K562 (cell line): ENCODE measurements at regions not wholly inside any gene's neighbourhood (a gene's known extent, or its start where the extent isn't known, plus 50 kb on each side); places are given as distances from the start of the nearest gene placed in this dataset.

Source experiments
- ATAC-seq: fragments of 200-7000 bp; cut with Tn5 transposase; 3 replicates; pipeline ENCODE4 v1.9.1; 2020; ENCODE audit warnings: moderate library complexity
- BruUV-seq: library from RNA; stranded (reverse); fragments of 400-500 nt; replicated peaks from 2 replicates; lab custom pipeline; 2021; lab: Mats Ljungman, UMichigan
- CTCF ChIA-PET: fragments of 300-600 bp; formaldehyde crosslinking; extraction: SDS; loops from one replicate; lab custom pipeline; 2021; ENCODE audit warnings: low intra/inter-chr PET ratio; lab: Yijun Ruan, JAX
- POLR2A ChIA-PET: fragments of 300-600, 350-650 bp; sonication (Branson Sonifier 250); formaldehyde crosslinking; extraction: SDS; loops from one replicate; lab custom pipeline; 2021; ENCODE audit warnings: antibody characterized with exemption, inconsistent platforms; lab: Yijun Ruan, JAX
- DNase-seq, 4 experiments: peaks; one replicate each; pipeline versions ENCODE4 v3.0.0 to v3.0.0-alpha.2; 2011 to 2018; ENCODE audit warnings: low spot score in 3 of 4, mixed read lengths in 3 of 4; ENCODE audit errors: extremely low read depth in 1 of 4
- FAIRE-seq: peaks from 2 replicates; lab custom pipeline; 2011; peaks lifted over from hg19 to GRCh38; lab: Jason Lieb, UNC
- H2AFZ ChIP-seq: 2 replicates; pipeline ENCODE4 v1.6.0; 2011; ENCODE audit warnings: low read depth, low read length, control low read depth, inconsistent platforms
- H3K27ac ChIP-seq: fragments of 200-600 bp; 3 replicates; pipeline ENCODE4 v1.8.0; 2011; ENCODE audit warnings: low read depth, mild to moderate bottlenecking, control low read depth, inconsistent platforms, low read length, moderate library complexity, mixed read lengths; ENCODE audit errors: extremely low read depth
- H3K27me3 ChIP-seq, 2 experiments: fragments of 300-600 bp in 1 of 2; 2 replicates in 1 of 2; 3 replicates in 1 of 2; pipeline versions ENCODE4 v1.6.0 to v1.8.0; 2011; ENCODE audit warnings: inconsistent platforms in 2 of 2, low read length in 2 of 2, mild to moderate bottlenecking in 1 of 2, mixed read lengths in 1 of 2, moderate library complexity in 1 of 2; ENCODE audit not compliant: control insufficient read depth in 2 of 2, insufficient read depth in 2 of 2
- H3K36me3 ChIP-seq: fragments of 300-600 bp; 3 replicates; pipeline ENCODE4 v1.8.0; 2011; ENCODE audit warnings: mild to moderate bottlenecking, low read length, inconsistent platforms; ENCODE audit not compliant: control insufficient read depth, insufficient read depth
- H3K4me1 ChIP-seq, 2 experiments: fragments of 200-600 bp in 1 of 2; replicated peaks in 1 of 2; 2 replicates in 1 of 2; 3 replicates in 1 of 2; pipeline versions ENCODE4 v1.5.1 to v1.8.0; 2011; ENCODE audit warnings: inconsistent platforms in 2 of 2, low read length in 2 of 2, mild to moderate bottlenecking in 1 of 2, mixed read lengths in 1 of 2, moderate library complexity in 1 of 2; ENCODE audit not compliant: control insufficient read depth in 2 of 2, insufficient read depth in 2 of 2
- H3K4me2 ChIP-seq: 2 replicates; pipeline ENCODE4 v1.6.1; 2011; ENCODE audit warnings: low read length, control low read depth, inconsistent platforms, mixed read lengths; ENCODE audit not compliant: insufficient read depth
- H3K4me3 ChIP-seq: fragments of 200-600 bp; sonication (generic), shearing (Covaris generic); 2 replicates; pipeline ENCODE4 v1.5.1; 2016; ENCODE audit warnings: control low read depth, inconsistent platforms
- H3K79me2 ChIP-seq: fragments of 200-600 bp; 3 replicates; pipeline ENCODE4 v1.8.0; 2011; ENCODE audit warnings: low read length, inconsistent platforms; ENCODE audit not compliant: control insufficient read depth, insufficient read depth
- H3K9ac ChIP-seq, 2 experiments: 2 replicates each; pipeline versions ENCODE4 v1.6.0 to v1.6.1; 2011; ENCODE audit warnings: low read depth in 2 of 2, low read length in 2 of 2, control low read depth in 1 of 2, inconsistent platforms in 1 of 2, mild to moderate bottlenecking in 1 of 2, mixed read lengths in 1 of 2; ENCODE audit not compliant: insufficient read depth in 1 of 2
- H3K9me1 ChIP-seq: one replicate; pipeline ENCODE4 v1.6.0; 2011; ENCODE audit warnings: inconsistent platforms, mild to moderate bottlenecking, low read length, moderate library complexity; ENCODE audit not compliant: control insufficient read depth, insufficient read depth
- H3K9me3 ChIP-seq: replicated peaks from 2 replicates; pipeline ENCODE4 v1.5.1; 2011; ENCODE audit warnings: low read depth, low read length, inconsistent platforms; ENCODE audit not compliant: control insufficient read depth, insufficient read depth
- H4K20me1 ChIP-seq: replicated peaks from 2 replicates; pipeline ENCODE4 v1.6.1; 2011; ENCODE audit warnings: low read length, inconsistent platforms, mixed read lengths; ENCODE audit not compliant: control insufficient read depth, insufficient read depth
- KDM5B ChIP-seq: fragments of 200-600 bp; sonication (generic); IDR thresholded peaks from 2 replicates; pipeline ENCODE4 v1.6.1; 2012; ENCODE audit warnings: low read depth, mild to moderate bottlenecking, moderate library complexity, low read length, control low read depth, inconsistent platforms; ENCODE audit not compliant: insufficient replicate concordance
- OTX1 ChIP-seq: fragments of 450-650 bp; formaldehyde crosslinking; IDR thresholded peaks from 2 replicates; pipeline ENCODE4 v1.4.0; 2022; ENCODE audit warnings: mild to moderate bottlenecking
- POLR2B ChIP-seq: fragments of 450-650 bp; IDR thresholded peaks from 2 replicates; pipeline ENCODE4 v1.6.1; 2018; ENCODE audit warnings: low read depth; ENCODE audit not compliant: partially characterized antibody
- PRPF4 ChIP-seq: fragments of 200-400 bp; formaldehyde crosslinking; IDR thresholded peaks from one replicate; pipeline ENCODE4 v1.6.1; 2017; ENCODE audit warnings: low read length, low read depth, mild to moderate bottlenecking; ENCODE audit not compliant: insufficient read depth, poor library complexity, severe bottlenecking
- SAFB ChIP-seq: fragments of 200-400 bp; formaldehyde crosslinking; IDR thresholded peaks from 2 replicates; pipeline ENCODE4 v1.6.1; 2017; ENCODE audit warnings: low read depth, low read length, borderline replicate concordance
- ZNF589 ChIP-seq: fragments of 200-800 bp; sonication (Bioruptor generic); IDR thresholded peaks from 2 replicates; pipeline ENCODE4 v1.6.1; 2016; ENCODE audit warnings: low read depth, missing genetic modification characterization, missing compliant biosample characterization
- in situ Hi-C: fragments of 300-500 bp; cut with MboI; formaldehyde crosslinking; loops from 4 replicates; pipeline ENCODE4 v1.15.0; 2018; ENCODE audit warnings: inconsistent platforms, mixed read lengths
- intact Hi-C: fragments of 100-400 bp; cut with micrococcal nuclease; formaldehyde crosslinking; loops from 2 replicates; pipeline ENCODE4 v1.14.2; 2022
- TF ChIP-seq, protein P1 (sequence below): fragments of 250-450 bp; sonication (Bioruptor Pico); IDR thresholded peaks from 2 replicates; pipeline ENCODE4 v1.8.0; 2021; ENCODE audit warnings: mild to moderate bottlenecking, moderate library complexity
- TF ChIP-seq, protein P2 (sequence below): sonication (generic); formaldehyde crosslinking; IDR thresholded peaks from 2 replicates; pipeline ENCODE4 v1.8.1; 2023; ENCODE audit warnings: missing genetic modification reagents, mild to moderate bottlenecking, borderline replicate concordance

DNA sequence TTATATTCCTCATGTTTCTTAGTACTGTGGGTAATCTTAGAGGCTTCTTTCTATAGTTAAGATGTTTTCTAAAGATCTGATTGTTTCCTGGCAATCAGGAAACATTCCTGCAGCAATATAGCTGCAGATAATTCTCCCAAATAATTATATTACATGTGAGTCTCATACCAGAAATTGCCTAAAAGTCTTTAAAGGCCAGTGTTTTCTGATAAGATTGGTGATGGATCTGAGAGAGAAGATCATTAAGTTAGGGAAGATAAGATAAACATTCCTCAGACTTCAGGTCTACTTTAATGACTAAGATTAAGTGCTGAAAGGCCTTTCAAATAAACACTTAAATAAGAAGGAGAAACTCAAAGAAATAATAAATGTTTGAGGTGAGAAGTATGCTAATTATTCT lies 107.7 kb upstream of the DAB2 start:
- BruUV-seq: no TSS peak
- Histone ChIP-seq H4K20me1 (no peaks in the 10 kb centered on the region), H2AFZ (no peak overlapping the region), H3K36me3 (no peaks in the 10 kb centered on the region), H3K4me1 (no peaks in the 10 kb centered on the region), H3K9ac (no peak overlapping the region), H3K4me2 (no peak overlapping the region), H3K27me3 (no peaks in the 10 kb centered on the region), H3K9me3 (no peaks in the 10 kb centered on the region), H3K4me3 (no peak overlapping the region), H3K27ac (no peak overlapping the region), H3K79me2 (no peaks in the 10 kb centered on the region), H3K9me1 (no peaks in the 10 kb centered on the region)
- POLR2A ChIA-PET: interaction anchor here (0.6 kb wide), 1 partner anchor 1164 kb away, joined by 3 read pairs; no protein-coding TSS in a partner anchor
- intact Hi-C loops (no loop called here), in situ Hi-C loops (no loop called here)
- CTCF ChIA-PET: no interaction called here
- ATAC-seq (no peak), FAIRE-seq (no peak), DNase-seq (no peak)
- TF ChIP-seq, protein P1, sequence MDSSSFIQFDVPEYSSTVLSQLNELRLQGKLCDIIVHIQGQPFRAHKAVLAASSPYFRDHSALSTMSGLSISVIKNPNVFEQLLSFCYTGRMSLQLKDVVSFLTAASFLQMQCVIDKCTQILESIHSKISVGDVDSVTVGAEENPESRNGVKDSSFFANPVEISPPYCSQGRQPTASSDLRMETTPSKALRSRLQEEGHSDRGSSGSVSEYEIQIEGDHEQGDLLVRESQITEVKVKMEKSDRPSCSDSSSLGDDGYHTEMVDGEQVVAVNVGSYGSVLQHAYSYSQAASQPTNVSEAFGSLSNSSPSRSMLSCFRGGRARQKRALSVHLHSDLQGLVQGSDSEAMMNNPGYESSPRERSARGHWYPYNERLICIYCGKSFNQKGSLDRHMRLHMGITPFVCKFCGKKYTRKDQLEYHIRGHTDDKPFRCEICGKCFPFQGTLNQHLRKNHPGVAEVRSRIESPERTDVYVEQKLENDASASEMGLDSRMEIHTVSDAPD (CRISPR knock-in tag): no peak
- TF ChIP-seq POLR2B: no peak
- no peak for TF ChIP-seq KDM5B
- no peak for TF ChIP-seq SAFB
- TF ChIP-seq ZNF589 (CRISPR knock-in tag): no peak
- no peak for TF ChIP-seq PRPF4
- TF ChIP-seq, protein P2, sequence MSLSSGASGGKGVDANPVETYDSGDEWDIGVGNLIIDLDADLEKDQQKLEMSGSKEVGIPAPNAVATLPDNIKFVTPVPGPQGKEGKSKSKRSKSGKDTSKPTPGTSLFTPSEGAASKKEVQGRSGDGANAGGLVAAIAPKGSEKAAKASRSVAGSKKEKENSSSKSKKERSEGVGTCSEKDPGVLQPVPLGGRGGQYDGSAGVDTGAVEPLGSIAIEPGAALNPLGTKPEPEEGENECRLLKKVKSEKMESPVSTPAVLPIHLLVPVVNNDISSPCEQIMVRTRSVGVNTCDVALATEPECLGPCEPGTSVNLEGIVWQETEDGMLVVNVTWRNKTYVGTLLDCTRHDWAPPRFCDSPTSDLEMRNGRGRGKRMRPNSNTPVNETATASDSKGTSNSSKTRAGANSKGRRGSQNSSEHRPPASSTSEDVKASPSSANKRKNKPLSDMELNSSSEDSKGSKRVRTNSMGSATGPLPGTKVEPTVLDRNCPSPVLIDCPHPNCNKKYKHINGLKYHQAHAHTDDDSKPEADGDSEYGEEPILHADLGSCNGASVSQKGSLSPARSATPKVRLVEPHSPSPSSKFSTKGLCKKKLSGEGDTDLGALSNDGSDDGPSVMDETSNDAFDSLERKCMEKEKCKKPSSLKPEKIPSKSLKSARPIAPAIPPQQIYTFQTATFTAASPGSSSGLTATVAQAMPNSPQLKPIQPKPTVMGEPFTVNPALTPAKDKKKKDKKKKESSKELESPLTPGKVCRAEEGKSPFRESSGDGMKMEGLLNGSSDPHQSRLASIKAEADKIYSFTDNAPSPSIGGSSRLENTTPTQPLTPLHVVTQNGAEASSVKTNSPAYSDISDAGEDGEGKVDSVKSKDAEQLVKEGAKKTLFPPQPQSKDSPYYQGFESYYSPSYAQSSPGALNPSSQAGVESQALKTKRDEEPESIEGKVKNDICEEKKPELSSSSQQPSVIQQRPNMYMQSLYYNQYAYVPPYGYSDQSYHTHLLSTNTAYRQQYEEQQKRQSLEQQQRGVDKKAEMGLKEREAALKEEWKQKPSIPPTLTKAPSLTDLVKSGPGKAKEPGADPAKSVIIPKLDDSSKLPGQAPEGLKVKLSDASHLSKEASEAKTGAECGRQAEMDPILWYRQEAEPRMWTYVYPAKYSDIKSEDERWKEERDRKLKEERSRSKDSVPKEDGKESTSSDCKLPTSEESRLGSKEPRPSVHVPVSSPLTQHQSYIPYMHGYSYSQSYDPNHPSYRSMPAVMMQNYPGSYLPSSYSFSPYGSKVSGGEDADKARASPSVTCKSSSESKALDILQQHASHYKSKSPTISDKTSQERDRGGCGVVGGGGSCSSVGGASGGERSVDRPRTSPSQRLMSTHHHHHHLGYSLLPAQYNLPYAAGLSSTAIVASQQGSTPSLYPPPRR (CRISPR knock-in tag): no peak
- no peak for TF ChIP-seq OTX1
